ENCODE measurements at regions not wholly inside any gene's neighbourhood (a gene's known extent, or its start where the extent isn't known, plus 50 kb on each side); places are given as distances from the start of the nearest gene placed in this dataset.

GRCh38 chr1:234780531-234781162 lies 170.7 kb upstream of the IRF2BP2 start:
- TF ChIP-seq CTCF (IDR thresholded peaks at IDR 0.05; ENCODE audit: low read length) = no peak
- TF ChIP-seq EZH2 (IDR thresholded peaks at IDR 0.05; ENCODE audit: borderline replicate concordance, low read length) = no peak
